B cell (primary cell): ENCODE measurements at regions not wholly inside any gene's neighbourhood (a gene's known extent, or its start where the extent isn't known, plus 50 kb on each side); places are given as distances from the start of the nearest gene placed in this dataset.

Experiments
- ATAC-seq: fragments of 200-7000 bp; cut with Tn5 transposase; one replicate; pipeline ENCODE4 v1.10.0; 2021; ENCODE audit warnings: low read depth, mild to moderate bottlenecking, moderate number of reproducible peaks, moderate library complexity
- CTCF ChIA-PET: fragments of 350-600 bp; sonication (Branson Sonifier 250); formaldehyde crosslinking; loops from one replicate; lab custom pipeline; 2021; ENCODE audit warnings: antibody characterized with exemption, inconsistent platforms; lab: Charles Lee
- POLR2A ChIA-PET: fragments of 350-600 bp; sonication (Branson Sonifier 250); formaldehyde crosslinking; loops from one replicate; lab custom pipeline; 2021; ENCODE audit warnings: antibody characterized with exemption; lab: Charles Lee
- DNase-seq: peaks from one replicate; pipeline ENCODE4 v3.0.0; 2013
- H2AFZ ChIP-seq: 2 replicates; pipeline ENCODE4 v1.6.1; 2012; ENCODE audit warnings: mild to moderate bottlenecking, low read depth, low read length; ENCODE audit not compliant: insufficient read depth, poor library complexity, severe bottlenecking
- H3K27ac ChIP-seq, 2 donors: 1 replicate in 1 of 2; 2 replicates in 1 of 2; pipeline ENCODE4 v1.5.1; 2012 to 2013; ENCODE audit warnings: low read length in 2 of 2, mild to moderate bottlenecking in 2 of 2, moderate library complexity in 1 of 2
- H3K27me3 ChIP-seq, 4 experiments: fragments of 200-600 bp in 1 of 4; sonication (generic) in 1 of 4; replicated peaks in 1 of 4; 1 replicate in 2 of 4; 2 replicates in 2 of 4; pipeline versions ENCODE4 v1.6.1 to v1.7.0; 2013 to 2016; ENCODE audit warnings: low read length in 3 of 4, mild to moderate bottlenecking in 2 of 4, mixed read lengths in 1 of 4, moderate library complexity in 1 of 4; ENCODE audit not compliant: insufficient read depth in 4 of 4, control insufficient read depth in 3 of 4; ENCODE audit errors: control extremely low read depth in 1 of 4
- H3K36me3 ChIP-seq, 2 experiments: replicated peaks in 1 of 2; 1 replicate in 1 of 2; 2 replicates in 1 of 2; pipeline versions ENCODE4 v1.6.1 to v1.7.1; 2013; ENCODE audit warnings: low read length in 1 of 2; ENCODE audit not compliant: insufficient read depth in 2 of 2, control insufficient read depth in 1 of 2; ENCODE audit errors: control extremely low read depth in 1 of 2, extremely low read depth in 1 of 2
- H3K4me1 ChIP-seq, 2 donors: fragments of 200-600 bp in 1 of 2; sonication (generic) in 1 of 2; 1 replicate in 1 of 2; 2 replicates in 1 of 2; pipeline versions ENCODE4 v1.5.1 to v1.6.1; 2013 to 2017; ENCODE audit warnings: low read length in 2 of 2; ENCODE audit not compliant: control insufficient read depth in 2 of 2, insufficient read depth in 2 of 2
- H3K4me2 ChIP-seq: replicated peaks from 2 replicates; pipeline ENCODE3; 2012; ENCODE audit warnings: mild to moderate bottlenecking, low read depth, low read length; ENCODE audit not compliant: poor library complexity, severe bottlenecking
- H3K4me3 ChIP-seq, 5 experiments: fragments of 200-600 bp in 1 of 5; sonication (generic) in 1 of 5; 1 replicate in 3 of 5; 2 replicates in 2 of 5; pipeline versions ENCODE4 v1.5.1 to v1.7.0; 2011 to 2016; ENCODE audit warnings: low read length in 4 of 5, mild to moderate bottlenecking in 4 of 5, low read depth in 2 of 5, control low read depth in 1 of 5, moderate library complexity in 1 of 5; ENCODE audit not compliant: insufficient read depth in 1 of 5; ENCODE audit errors: control extremely low read depth in 1 of 5, extremely low read depth in 1 of 5
- H3K79me2 ChIP-seq: fragments of 200-600 bp; sonication (generic); one replicate; pipeline ENCODE4 v1.6.0; 2016; ENCODE audit warnings: low read length; ENCODE audit not compliant: control insufficient read depth, insufficient read depth
- H3K9ac ChIP-seq: fragments of 200-600 bp; sonication (generic); 2 replicates; pipeline ENCODE4 v1.6.1; 2017; ENCODE audit warnings: mild to moderate bottlenecking, low read length, moderate library complexity
- H3K9me3 ChIP-seq, 3 donors: one replicate each; pipeline versions ENCODE4 v1.6.1 to v1.7.1; 2013; ENCODE audit warnings: low read length in 2 of 3; ENCODE audit not compliant: control insufficient read depth in 2 of 3, insufficient read depth in 1 of 3; ENCODE audit errors: control extremely low read depth in 1 of 3
- H4K20me1 ChIP-seq: 2 replicates; pipeline ENCODE4 v1.6.0; 2012; ENCODE audit warnings: mild to moderate bottlenecking, low read length; ENCODE audit not compliant: insufficient read depth, control insufficient read depth, poor library complexity, severe bottlenecking
- H3K27ac Mint-ChIP-seq: one replicate; pipeline ENCODE4 v1.8.0; 2021; ENCODE audit warnings: mixed read lengths
- H3K27me3 Mint-ChIP-seq: one replicate; pipeline ENCODE4 v1.8.0; 2021; ENCODE audit warnings: mixed read lengths
- H3K4me1 Mint-ChIP-seq: one replicate; pipeline ENCODE4 v1.8.0; 2021; ENCODE audit warnings: mixed read lengths
- H3K4me3 Mint-ChIP-seq: one replicate; pipeline ENCODE4 v1.8.0; 2021; ENCODE audit warnings: mixed read lengths
- H3K9me3 Mint-ChIP-seq: one replicate; pipeline ENCODE4 v1.8.0; 2022; ENCODE audit warnings: mixed read lengths; ENCODE audit not compliant: insufficient read depth
- EZH2 ChIP-seq: IDR thresholded peaks from 2 replicates; pipeline ENCODE4 v1.6.1; 2012; ENCODE audit warnings: borderline replicate concordance, low read depth, mild to moderate bottlenecking, moderate library complexity, low read length; ENCODE audit not compliant: insufficient read depth, poor library complexity, severe bottlenecking
- WGBS: methylation state at CpG from one replicate; pipeline ENCODE4 v1.1.5; 2013; ENCODE audit warnings: missing lambda C conversion rate; ENCODE audit not compliant: insufficient coverage; 5-methylcytosine and 5-hydroxymethylcytosine counted together
- intact Hi-C: fragments of 100-400 bp; cut with micrococcal nuclease; formaldehyde crosslinking; loops from one replicate; pipeline ENCODE4 v1.10.0; 2022
- TF ChIP-seq, protein P1 (sequence below): fragments of 200-600 bp; IDR thresholded peaks from one replicate; pipeline ENCODE4 v1.8.0; 2022; ENCODE audit warnings: antibody characterized with exemption, mild to moderate bottlenecking

DNA sequence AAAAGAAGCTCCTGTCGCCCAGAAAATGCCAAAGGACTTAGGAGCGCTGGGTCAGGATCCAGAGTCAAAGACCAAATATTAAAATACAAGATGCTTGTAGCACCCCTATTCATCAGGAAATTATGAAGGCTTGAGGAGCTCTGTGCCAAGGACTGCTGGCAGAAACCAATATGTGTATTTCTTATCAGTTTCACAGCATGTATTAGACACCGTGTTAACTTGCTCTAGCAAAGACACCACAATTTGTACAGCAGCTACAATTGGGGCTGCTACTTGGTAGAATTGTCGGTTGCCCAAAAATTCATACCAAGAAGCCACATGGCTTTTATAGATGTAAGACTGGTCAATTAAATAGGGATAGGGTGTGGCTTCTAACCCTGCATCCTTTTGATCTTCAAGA is 128.8 kb downstream of the CD47 start:
- POLR2A ChIA-PET, result no interaction called here
- Histone ChIP-seq H3K79me2 (no peaks in the 10 kb centered on the region), H3K4me1 (no peaks in the 10 kb centered on the region), H3K9me3 (no peaks in the 10 kb centered on the region), H2AFZ (no peak overlapping the region), H3K4me2 (no peak overlapping the region), H4K20me1 (no peaks in the 10 kb centered on the region), H3K9ac (no peak overlapping the region), H3K27ac (no peak overlapping the region), H3K4me3 (no peak overlapping the region), H3K36me3 (no peaks in the 10 kb centered on the region), H3K27me3 (no peaks in the 10 kb centered on the region)
- no peak for TF ChIP-seq EZH2
- TF ChIP-seq, protein P1, sequence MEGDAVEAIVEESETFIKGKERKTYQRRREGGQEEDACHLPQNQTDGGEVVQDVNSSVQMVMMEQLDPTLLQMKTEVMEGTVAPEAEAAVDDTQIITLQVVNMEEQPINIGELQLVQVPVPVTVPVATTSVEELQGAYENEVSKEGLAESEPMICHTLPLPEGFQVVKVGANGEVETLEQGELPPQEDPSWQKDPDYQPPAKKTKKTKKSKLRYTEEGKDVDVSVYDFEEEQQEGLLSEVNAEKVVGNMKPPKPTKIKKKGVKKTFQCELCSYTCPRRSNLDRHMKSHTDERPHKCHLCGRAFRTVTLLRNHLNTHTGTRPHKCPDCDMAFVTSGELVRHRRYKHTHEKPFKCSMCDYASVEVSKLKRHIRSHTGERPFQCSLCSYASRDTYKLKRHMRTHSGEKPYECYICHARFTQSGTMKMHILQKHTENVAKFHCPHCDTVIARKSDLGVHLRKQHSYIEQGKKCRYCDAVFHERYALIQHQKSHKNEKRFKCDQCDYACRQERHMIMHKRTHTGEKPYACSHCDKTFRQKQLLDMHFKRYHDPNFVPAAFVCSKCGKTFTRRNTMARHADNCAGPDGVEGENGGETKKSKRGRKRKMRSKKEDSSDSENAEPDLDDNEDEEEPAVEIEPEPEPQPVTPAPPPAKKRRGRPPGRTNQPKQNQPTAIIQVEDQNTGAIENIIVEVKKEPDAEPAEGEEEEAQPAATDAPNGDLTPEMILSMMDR, result no peak
- Mint-ChIP-seq H3K27me3 (peaks cover 5% of the 10 kb centered on the region), H3K9me3 (peaks cover 2% of the 10 kb centered on the region), H3K4me3 (no peak overlapping the region), H3K27ac (no peak overlapping the region), H3K4me1 (no peaks in the 10 kb centered on the region)
- CTCF ChIA-PET, result no interaction called here
- ATAC-seq (no peak), DNase-seq (no peak)
- intact Hi-C loops, result no loop called here
- WGBS, result 100% methylated on average over 3 of the region's 4 CpGs

DNA sequence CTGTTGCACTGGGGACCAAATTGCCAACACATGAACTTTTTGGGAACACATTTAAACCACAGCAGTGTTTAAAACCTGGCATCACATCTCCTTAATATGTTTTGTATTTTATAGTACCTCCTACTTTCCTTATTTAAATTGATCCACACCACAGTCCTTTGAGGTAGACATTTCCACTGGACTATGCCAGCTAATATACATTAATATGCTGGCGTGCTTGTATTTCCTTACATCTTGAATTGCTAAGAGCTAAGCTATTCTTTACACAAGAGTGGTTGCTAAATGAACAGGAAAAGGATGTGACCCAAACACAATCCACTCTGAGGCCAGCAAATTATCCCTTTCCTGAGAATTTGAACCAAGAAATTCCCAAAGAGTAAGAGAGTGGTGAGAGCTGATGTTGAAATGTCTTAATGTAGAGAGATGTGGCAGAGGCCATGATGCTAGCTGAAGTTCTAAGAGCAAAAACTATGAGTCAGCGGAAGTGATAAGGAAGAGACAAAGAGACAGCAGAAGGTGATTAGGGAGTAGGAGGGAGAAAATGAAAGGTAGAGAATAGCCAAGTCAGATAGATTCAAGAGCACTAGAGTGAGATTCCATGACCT is 131.2 kb downstream of the CD47 start:
- no peaks in the 10 kb centered on the region for H3K36me3 ChIP-seq
- whole genome bisulfite sequencing, result 58% methylated on average over 1 of the region's 2 CpGs
- TF ChIP-seq, protein P1, result no peak
- TF ChIP-seq EZH2, result no peak
- H3K4me1 ChIP-seq, result no peaks in the 10 kb centered on the region
- peaks cover 5% of the 10 kb centered on the region for H3K27me3 Mint-ChIP-seq
- no peaks in the 10 kb centered on the region for H4K20me1 ChIP-seq
- no peaks in the 10 kb centered on the region for H3K4me1 Mint-ChIP-seq
- H3K4me2 ChIP-seq, result no peak overlapping the region
- ChIA-PET CTCF (no interaction called here), POLR2A (no interaction called here)
- no peak overlapping the region for H3K4me3 ChIP-seq
- H3K79me2 ChIP-seq, result no peaks in the 10 kb centered on the region
- H3K9me3 Mint-ChIP-seq, result peaks cover 2% of the 10 kb centered on the region
- no peak overlapping the region for H3K4me3 Mint-ChIP-seq
- ATAC-seq (no peak), DNase-seq (no peak)
- H3K27ac ChIP-seq, result no peak overlapping the region
- intact Hi-C loops, result no loop called here
- H2AFZ ChIP-seq, result no peak overlapping the region
- H3K27me3 ChIP-seq, result peaks cover 0 to 2% (median 0%) of the 10 kb centered on the region in 4 experiments
- no peak overlapping the region for H3K27ac Mint-ChIP-seq
- no peak overlapping the region for H3K9ac ChIP-seq
- no peaks in the 10 kb centered on the region for H3K9me3 ChIP-seq
